ENCODE measurements at regions not wholly inside any gene's neighbourhood (a gene's known extent, or its start where the extent isn't known, plus 50 kb on each side); places are given as distances from the start of the nearest gene placed in this dataset.
A peak's percentile ranks its signal among the peaks of the same experiment; 100 is the strongest.

- TF ChIP-seq FOXM1 (IDR thresholded peaks at IDR 0.05; ENCODE audit: borderline replicate concordance, low read depth) (no peak), EP300 (IDR thresholded peaks at IDR 0.05; ENCODE audit: borderline replicate concordance) (no peak), CREB1 (IDR thresholded peaks at IDR 0.05; ENCODE audit: low read depth) (no peak), MAX (IDR thresholded peaks at IDR 0.05) (no peak), REST (IDR thresholded peaks at IDR 0.05; ENCODE audit: low read depth) (no peak), TCF12 (IDR thresholded peaks at IDR 0.05; ENCODE audit: low read depth) (no peak), YY1 (IDR thresholded peaks at IDR 0.05; ENCODE audit: low read depth) (no peak), EGR1 (IDR thresholded peaks at IDR 0.05) (no peak), TAF1 (IDR thresholded peaks at IDR 0.05; ENCODE audit: low read depth) (no peak), ZBTB7A (IDR thresholded peaks at IDR 0.05; ENCODE audit: low read depth) (no peak), RAD21 (IDR thresholded peaks at IDR 0.05; ENCODE audit: low read depth) (no peak)
Measured at GRCh38 chr11:90646266-90646665, 423.4 kb upstream of the CHORDC1 start.

- TF ChIP-seq RAD21 (IDR thresholded peaks at IDR 0.05; ENCODE audit: low read depth) (peak; percentile 44), EP300 (IDR thresholded peaks at IDR 0.05; ENCODE audit: borderline replicate concordance) (no peak)
Measured at GRCh38 chr11:90639461-90639993, 416.7 kb upstream of the CHORDC1 start.

- TF ChIP-seq TEAD4 (IDR thresholded peaks at IDR 0.05), result no peak
- TF ChIP-seq TAF1 (IDR thresholded peaks at IDR 0.05; ENCODE audit: low read depth), result no peak
- TF ChIP-seq EP300 (IDR thresholded peaks at IDR 0.05; ENCODE audit: borderline replicate concordance), result no peak
- no peak for TF ChIP-seq CREB1 (IDR thresholded peaks at IDR 0.05; ENCODE audit: low read depth)
- TF ChIP-seq EGR1 (IDR thresholded peaks at IDR 0.05), result no peak
- no peak for TF ChIP-seq RAD21 (IDR thresholded peaks at IDR 0.05; ENCODE audit: low read depth)
- TF ChIP-seq ZBTB7A (IDR thresholded peaks at IDR 0.05; ENCODE audit: low read depth), result no peak
- TF ChIP-seq REST (IDR thresholded peaks at IDR 0.05; ENCODE audit: low read depth), result no peak
- no peak for TF ChIP-seq TCF12 (IDR thresholded peaks at IDR 0.05; ENCODE audit: low read depth)
- no peak for TF ChIP-seq MAX (IDR thresholded peaks at IDR 0.05)
- no peak for TF ChIP-seq YY1 (IDR thresholded peaks at IDR 0.05; ENCODE audit: low read depth)
- TF ChIP-seq NFIC (IDR thresholded peaks at IDR 0.05), result no peak
- no peak for TF ChIP-seq FOXM1 (IDR thresholded peaks at IDR 0.05; ENCODE audit: borderline replicate concordance, low read depth)
- no peak for TF ChIP-seq CEBPB (IDR thresholded peaks at IDR 0.05)
- TF ChIP-seq USF1 (IDR thresholded peaks at IDR 0.05), result no peak
Measured at GRCh38 chr11:90635886-90636285, 413.0 kb upstream of the CHORDC1 start.

- TF ChIP-seq CEBPB (IDR thresholded peaks at IDR 0.05) (no peak), EGR1 (IDR thresholded peaks at IDR 0.05) (no peak), REST (IDR thresholded peaks at IDR 0.05; ENCODE audit: low read depth) (no peak), TCF12 (IDR thresholded peaks at IDR 0.05; ENCODE audit: low read depth) (no peak), NFIC (IDR thresholded peaks at IDR 0.05) (no peak), USF1 (IDR thresholded peaks at IDR 0.05) (no peak), RAD21 (IDR thresholded peaks at IDR 0.05; ENCODE audit: low read depth) (no peak), MAX (IDR thresholded peaks at IDR 0.05) (no peak)
Measured at GRCh38 chr11:90635151-90635550, 412.3 kb upstream of the CHORDC1 start.

- TF ChIP-seq TEAD4 (IDR thresholded peaks at IDR 0.05), result no peak
- TF ChIP-seq USF1 (IDR thresholded peaks at IDR 0.05), result no peak
- TF ChIP-seq MAX (IDR thresholded peaks at IDR 0.05), result no peak
- TF ChIP-seq CREB1 (IDR thresholded peaks at IDR 0.05; ENCODE audit: low read depth), result no peak
- TF ChIP-seq TAF1 (IDR thresholded peaks at IDR 0.05; ENCODE audit: low read depth), result no peak
- no peak for TF ChIP-seq REST (IDR thresholded peaks at IDR 0.05; ENCODE audit: low read depth)
- TF ChIP-seq CEBPB (IDR thresholded peaks at IDR 0.05), result no peak
Measured at GRCh38 chr11:90630176-90630575, 407.3 kb upstream of the CHORDC1 start.

Data from Ishikawa (cell line).